Lung (tissue), 11 donors: ENCODE measurements at regions not wholly inside any gene's neighbourhood (a gene's known extent, or its start where the extent isn't known, plus 50 kb on each side); places are given as distances from the start of the nearest gene placed in this dataset.
A peak's percentile ranks its signal among the peaks of the same experiment; 100 is the strongest.

Experiments
- ATAC-seq: fragments of 200-7000 bp; cut with Tn5 transposase; one replicate; pipeline ENCODE4 v1.9.1; 2020; ENCODE audit warnings: moderate number of reproducible peaks; ENCODE audit not compliant: insufficient read depth, low FRiP score
- DNase-seq, 3 donors: peaks; one replicate each; pipeline ENCODE4 v3.0.0-alpha.2; 2013 to 2017
- H3K27ac ChIP-seq, 2 donors: one replicate each; pipeline ENCODE4 v1.5.1; 2013; ENCODE audit warnings: mild to moderate bottlenecking in 2 of 2, moderate library complexity in 2 of 2, control low read depth in 1 of 2, inconsistent platforms in 1 of 2, low read depth in 1 of 2, low read length in 1 of 2
- H3K27me3 ChIP-seq, 3 donors: one replicate each; pipeline ENCODE4 v1.5.1; 2013; ENCODE audit warnings: low read length in 2 of 3; ENCODE audit not compliant: control insufficient read depth in 3 of 3, insufficient read depth in 3 of 3
- H3K36me3 ChIP-seq, 4 donors: one replicate each; pipeline ENCODE4 v1.5.1; 2013; ENCODE audit warnings: low read length in 4 of 4, mild to moderate bottlenecking in 1 of 4, moderate library complexity in 1 of 4; ENCODE audit not compliant: control insufficient read depth in 4 of 4, insufficient read depth in 4 of 4
- H3K4me1 ChIP-seq, 5 donors: one replicate each; pipeline ENCODE4 v1.5.1; 2013; ENCODE audit warnings: low read length in 5 of 5, mild to moderate bottlenecking in 2 of 5, moderate library complexity in 1 of 5; ENCODE audit not compliant: control insufficient read depth in 5 of 5, insufficient read depth in 5 of 5
- H3K4me3 ChIP-seq: one replicate; pipeline ENCODE4 v1.5.1; 2013; ENCODE audit warnings: mild to moderate bottlenecking, control low read depth, moderate library complexity
- H3K9ac ChIP-seq, 2 donors: one replicate each; pipeline ENCODE4 v1.5.1; 2013; ENCODE audit warnings: low read length in 2 of 2, control low read depth in 1 of 2; ENCODE audit not compliant: insufficient read depth in 1 of 2
- H3K9me3 ChIP-seq, 4 donors: one replicate each; pipeline ENCODE4 v1.5.1; 2013; ENCODE audit warnings: low read length in 3 of 4, mild to moderate bottlenecking in 1 of 4, moderate library complexity in 1 of 4; ENCODE audit not compliant: control insufficient read depth in 4 of 4, insufficient read depth in 3 of 4
- CTCF ChIP-seq: IDR thresholded peaks from 2 replicates; pipeline ENCODE4 v1.5.1; 2012; ENCODE audit warnings: mild to moderate bottlenecking; ENCODE audit errors: control extremely low read depth, extremely low read depth
- WGBS, 2 donors: extraction: QIAGEN DNeasy Blood & Tissue Kit; methylation state at CpG; one replicate each; pipeline ENCODE4 v1.1.7; 2013; 5-methylcytosine and 5-hydroxymethylcytosine counted together
- donor health status: control.
- donor health status: control.
- donor health status: Bipolar disorder and iron deficiency.
- donor health status: healthy.
- donor health status: DM: yes; HTN: yes; CAD: no.

GRCh38 chr20:53793783-53794383 is 200.2 kb upstream of the ZNF217 start:
- DNase-seq = peak in 1 of 3 donors; percentile 46
- Histone ChIP-seq H3K4me1 (peaks cover 0 to 14% (median 2%) of the 10 kb centered on the region in 5 donors), H3K9ac (no peak overlapping the region), H3K27me3 (no peaks in the 10 kb centered on the region), H3K27ac (no peak overlapping the region), H3K36me3 (no peaks in the 10 kb centered on the region), H3K4me3 (no peak overlapping the region), H3K9me3 (peaks cover 0 to 1% (median 0%) of the 10 kb centered on the region in 4 donors)
- 84 to 90% methylated on average over 7 of the region's 7 CpGs for WGBS, 2 donors
- no peak for TF ChIP-seq CTCF
- no peak for ATAC-seq

GRCh38 chr20:53792946-53793536 is 199.4 kb upstream of the ZNF217 start:
- Histone ChIP-seq H3K4me1 (peaks cover 0 to 14% (median 2%) of the 10 kb centered on the region in 5 donors), H3K27ac (no peak overlapping the region), H3K36me3 (no peaks in the 10 kb centered on the region), H3K9me3 (peaks cover 0 to 1% (median 0%) of the 10 kb centered on the region in 4 donors), H3K27me3 (no peaks in the 10 kb centered on the region), H3K9ac (no peak overlapping the region), H3K4me3 (no peak overlapping the region)
- ATAC-seq (no peak), DNase-seq (peak; percentile 26 to 67 (median 59))
- TF ChIP-seq CTCF = no peak
- 81 to 83% methylated on average over 5 of the region's 5 CpGs for WGBS, 2 donors

GRCh38 chr20:53789989-53790675 is 196.5 kb upstream of the ZNF217 start:
- H3K9ac ChIP-seq = no peak overlapping the region
- 89 to 92% methylated on average over 10 of the region's 10 CpGs for WGBS, 2 donors
- H3K27me3 ChIP-seq = no peaks in the 10 kb centered on the region
- DNase-seq = no peak
- no peak overlapping the region for H3K27ac ChIP-seq
- TF ChIP-seq CTCF = no peak
- peaks cover 0 to 25% (median 9%) of the 10 kb centered on the region in 5 donors for H3K4me1 ChIP-seq
- H3K9me3 ChIP-seq = peaks cover 0 to 1% (median 0%) of the 10 kb centered on the region in 4 donors
- no peaks in the 10 kb centered on the region for H3K36me3 ChIP-seq
- H3K4me3 ChIP-seq = no peak overlapping the region
- no peak for ATAC-seq
